CD14-positive monocyte (primary cell): ENCODE measurements at regions not wholly inside any gene's neighbourhood (a gene's known extent, or its start where the extent isn't known, plus 50 kb on each side); places are given as distances from the start of the nearest gene placed in this dataset.

Source experiments
- DNase-seq, 3 donors: peaks; one replicate each; pipeline ENCODE4 v3.0.0-alpha.2; 2011 to 2022
- H2AFZ ChIP-seq: 2 replicates; pipeline ENCODE4 v1.6.0; 2012; ENCODE audit warnings: mild to moderate bottlenecking, low read depth, low read length, inconsistent platforms; ENCODE audit not compliant: insufficient read depth, poor library complexity, severe bottlenecking
- H3K27ac ChIP-seq, 2 donors: 1 replicate in 1 of 2; 2 replicates in 1 of 2; pipeline ENCODE4 v1.5.1; 2012 to 2013; ENCODE audit warnings: low read length in 2 of 2, control low read depth in 1 of 2, inconsistent platforms in 1 of 2, low read depth in 1 of 2, mild to moderate bottlenecking in 1 of 2
- H3K27me3 ChIP-seq, 2 donors: one replicate each; pipeline versions ENCODE4 v1.6.0 to v1.6.1; 2011 to 2013; ENCODE audit warnings: low read length in 2 of 2; ENCODE audit not compliant: control insufficient read depth in 2 of 2, insufficient read depth in 2 of 2
- H3K36me3 ChIP-seq, 2 donors: replicated peaks in 1 of 2; 1 replicate in 1 of 2; 2 replicates in 1 of 2; pipeline versions ENCODE4 v1.5.1 to v1.6.1; 2012 to 2013; ENCODE audit warnings: low read length in 2 of 2, control low read depth in 1 of 2, inconsistent platforms in 1 of 2, mild to moderate bottlenecking in 1 of 2; ENCODE audit not compliant: insufficient read depth in 2 of 2, control insufficient read depth in 1 of 2
- H3K4me1 ChIP-seq, 2 donors: 1 replicate in 1 of 2; 2 replicates in 1 of 2; pipeline versions ENCODE4 v1.5.1 to v1.6.1; 2012 to 2013; ENCODE audit warnings: low read length in 2 of 2, control low read depth in 1 of 2, inconsistent platforms in 1 of 2, mild to moderate bottlenecking in 1 of 2, moderate library complexity in 1 of 2; ENCODE audit not compliant: insufficient read depth in 2 of 2, control insufficient read depth in 1 of 2
- H3K4me2 ChIP-seq: replicated peaks from 2 replicates; pipeline ENCODE3; 2012; ENCODE audit warnings: low read length, moderate library complexity, mild to moderate bottlenecking; ENCODE audit not compliant: poor library complexity, severe bottlenecking; ENCODE audit errors: extremely low read depth
- H3K4me3 ChIP-seq, 3 experiments: fragments of 200-600 bp in 1 of 3; sonication (generic) in 1 of 3; replicated peaks in 1 of 3; 1 replicate in 2 of 3; 2 replicates in 1 of 3; pipeline ENCODE4 v1.5.1; 2011 to 2013; ENCODE audit warnings: low read length in 3 of 3, mild to moderate bottlenecking in 3 of 3, control low read depth in 2 of 3, low read depth in 2 of 3, inconsistent platforms in 1 of 3, moderate library complexity in 1 of 3
- H3K79me2 ChIP-seq: 2 replicates; pipeline ENCODE4 v1.6.0; 2012; ENCODE audit warnings: mild to moderate bottlenecking, control low read depth, inconsistent platforms, low read length, moderate library complexity; ENCODE audit not compliant: insufficient read depth
- H3K9ac ChIP-seq: 2 replicates; pipeline ENCODE4 v1.6.0; 2017; ENCODE audit warnings: low read length, mild to moderate bottlenecking; ENCODE audit not compliant: insufficient read depth, poor library complexity, severe bottlenecking
- H3K9me3 ChIP-seq, 2 donors: replicated peaks in 1 of 2; 1 replicate in 1 of 2; 2 replicates in 1 of 2; pipeline versions ENCODE4 v1.5.1 to v1.6.1; 2012 to 2013; ENCODE audit warnings: low read length in 2 of 2, control low read depth in 1 of 2; ENCODE audit not compliant: control insufficient read depth in 1 of 2, insufficient read depth in 1 of 2
- H4K20me1 ChIP-seq: 2 replicates; pipeline ENCODE4 v1.6.0; 2012; ENCODE audit warnings: mild to moderate bottlenecking, low read length, control low read depth, moderate library complexity; ENCODE audit not compliant: insufficient read depth
- H3K27ac Mint-ChIP-seq, 7 donors: one replicate each; pipeline ENCODE4 v1.8.0; 2020; ENCODE audit warnings: mild to moderate bottlenecking in 7 of 7, mixed read lengths in 7 of 7, moderate library complexity in 6 of 7, inconsistent platforms in 2 of 7
- H3K27me3 Mint-ChIP-seq, 3 donors: one replicate each; pipeline ENCODE4 v1.8.0; 2021 to 2022; ENCODE audit warnings: low read depth in 3 of 3, mild to moderate bottlenecking in 3 of 3, mixed read lengths in 3 of 3, moderate library complexity in 3 of 3, inconsistent platforms in 1 of 3
- H3K36me3 Mint-ChIP-seq, 2 donors: one replicate each; pipeline ENCODE4 v1.8.0; 2020; ENCODE audit warnings: mixed read lengths in 2 of 2, inconsistent platforms in 1 of 2, mild to moderate bottlenecking in 1 of 2
- H3K4me1 Mint-ChIP-seq: one replicate; pipeline ENCODE4 v1.8.0; 2020; ENCODE audit warnings: mild to moderate bottlenecking, mixed read lengths
- H3K4me3 Mint-ChIP-seq, 2 donors: one replicate each; pipeline ENCODE4 v1.8.0; 2020; ENCODE audit warnings: mild to moderate bottlenecking in 2 of 2, mixed read lengths in 2 of 2, moderate library complexity in 1 of 2
- H3K9me3 Mint-ChIP-seq, 7 donors: one replicate each; pipeline ENCODE4 v1.8.0; 2020 to 2022; ENCODE audit warnings: mixed read lengths in 7 of 7, mild to moderate bottlenecking in 6 of 7, moderate library complexity in 6 of 7, inconsistent platforms in 2 of 7
- CTCF ChIP-seq: fragments of 200-600 bp; IDR thresholded peaks from one replicate; pipeline ENCODE4 v1.8.0; 2022; ENCODE audit warnings: antibody characterized with exemption, mild to moderate bottlenecking
- WGBS: methylation state at CpG from one replicate; pipeline ENCODE4 v1.1.5; 2013; ENCODE audit warnings: missing lambda C conversion rate; ENCODE audit not compliant: insufficient coverage; 5-methylcytosine and 5-hydroxymethylcytosine counted together
- intact Hi-C, 2 donors: fragments of 100-400 bp; cut with micrococcal nuclease; formaldehyde crosslinking; loops; one replicate each; pipeline versions ENCODE4 v1.15.0 to v1.15.1; 2023

DNA sequence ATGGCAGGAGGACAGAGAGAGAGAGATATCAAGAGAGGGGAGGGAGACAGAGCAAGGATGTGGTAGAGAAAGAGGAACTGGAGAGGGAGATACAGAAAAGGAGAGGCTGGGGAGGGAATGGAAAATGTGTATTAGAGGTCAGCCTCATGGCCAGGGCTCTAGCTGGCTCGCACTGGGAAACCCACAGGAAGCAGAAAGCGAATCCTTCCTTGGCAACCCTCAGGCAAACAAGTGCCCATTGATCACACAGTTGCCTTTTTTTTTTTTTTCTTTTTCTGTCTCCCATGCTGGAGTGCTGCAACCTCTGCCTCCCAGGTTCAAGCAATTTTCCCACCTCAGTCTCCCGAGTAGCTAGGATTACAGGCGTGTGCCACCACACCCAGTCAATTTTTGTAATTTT is 391.2 kb downstream of the TYW1 start:
- TF ChIP-seq CTCF, result no peak
- Histone ChIP-seq H3K36me3 (no peaks in the 10 kb centered on the region), H3K4me2 (no peak overlapping the region), H3K27ac (no peak overlapping the region), H3K79me2 (no peaks in the 10 kb centered on the region), H3K4me1 (no peaks in the 10 kb centered on the region), H3K9ac (no peak overlapping the region), H2AFZ (no peak overlapping the region), H3K4me3 (no peak overlapping the region), H4K20me1 (no peaks in the 10 kb centered on the region), H3K27me3 (no peaks in the 10 kb centered on the region), H3K9me3 (no peaks in the 10 kb centered on the region)
- H3K4me1 Mint-ChIP-seq, result no peaks in the 10 kb centered on the region
- DNase-seq, result no peak
- peaks cover 2 to 9% (median 2%) of the 10 kb centered on the region in 3 donors for H3K27me3 Mint-ChIP-seq
- intact Hi-C loops, result no loop called here
- H3K4me3 Mint-ChIP-seq, result no peak overlapping the region
- no peaks in the 10 kb centered on the region for H3K36me3 Mint-ChIP-seq
- H3K9me3 Mint-ChIP-seq, result peaks cover 0 to 2% (median 0%) of the 10 kb centered on the region in 7 donors
- WGBS, result 68% methylated on average over 4 of the region's 4 CpGs
- H3K27ac Mint-ChIP-seq, result no peak overlapping the region

GRCh38 chr7:67391168-67391567 is 394.5 kb downstream of the TYW1 start:
- H2AFZ ChIP-seq, result no peak overlapping the region
- H3K4me1 ChIP-seq, result no peaks in the 10 kb centered on the region
- H3K9me3 Mint-ChIP-seq, result peaks cover 0 to 7% (median 0%) of the 10 kb centered on the region in 7 donors
- intact Hi-C loops, result no loop called here
- 84% methylated on average over 17 of the region's 19 CpGs for WGBS
- H3K4me2 ChIP-seq, result no peak overlapping the region
- DNase-seq, result no peak
- no peak overlapping the region for H3K4me3 Mint-ChIP-seq
- no peak for TF ChIP-seq CTCF
- no peak overlapping the region for H3K27ac Mint-ChIP-seq
- H3K79me2 ChIP-seq, result no peaks in the 10 kb centered on the region
- H3K9me3 ChIP-seq, result no peaks in the 10 kb centered on the region
- no peak overlapping the region for H3K9ac ChIP-seq
- no peak overlapping the region for H3K4me3 ChIP-seq
- H3K27ac ChIP-seq, result no peak overlapping the region
- H4K20me1 ChIP-seq, result no peaks in the 10 kb centered on the region
- no peaks in the 10 kb centered on the region for H3K36me3 ChIP-seq
- no peaks in the 10 kb centered on the region for H3K36me3 Mint-ChIP-seq
- no peaks in the 10 kb centered on the region for H3K27me3 ChIP-seq
- H3K27me3 Mint-ChIP-seq, result peaks cover 2 to 7% (median 3%) of the 10 kb centered on the region in 3 donors
- no peaks in the 10 kb centered on the region for H3K4me1 Mint-ChIP-seq
